H1 (cell line): ENCODE measurements at regions not wholly inside any gene's neighbourhood (a gene's known extent, or its start where the extent isn't known, plus 50 kb on each side); places are given as distances from the start of the nearest gene placed in this dataset.
"Not testable (repeated sequence)": the region's sequence is repeated elsewhere in the genome, so short reads cannot be mapped to it uniquely, and the experiment has no call there.

Source experiments
- CTCF ChIA-PET: fragments of 300-600 bp; sonication (Branson Sonifier 250); formaldehyde crosslinking; loops from one replicate; lab custom pipeline; 2021; ENCODE audit not compliant: partially characterized antibody; lab: Charles Lee
- POLR2A ChIA-PET: fragments of 300-600 bp; sonication (Branson Sonifier 250); formaldehyde crosslinking; loops from one replicate; lab custom pipeline; 2021; ENCODE audit warnings: inconsistent platforms; ENCODE audit not compliant: partially characterized antibody; lab: Charles Lee
- DNase-seq, 2 experiments: peaks; one replicate each; pipeline versions ENCODE4 v3.0.0 to v3.0.0-alpha.2; 2010 to 2022; ENCODE audit warnings: low spot score in 2 of 2, low read depth in 1 of 2, mixed read lengths in 1 of 2
- FAIRE-seq: peaks from 2 replicates; lab custom pipeline; 2011; peaks lifted over from hg19 to GRCh38; lab: Jason Lieb, UNC
- H2AFZ ChIP-seq: 2 replicates; pipeline ENCODE4 v1.8.1; 2012; ENCODE audit warnings: low read length, inconsistent platforms
- H2AK5ac ChIP-seq: 2 replicates; pipeline ENCODE4 v1.6.1; 2013; ENCODE audit warnings: low read depth, low read length
- H2BK120ac ChIP-seq: replicated peaks from 2 replicates; pipeline ENCODE3; 2013; ENCODE audit warnings: low read depth, low read length, inconsistent platforms
- H2BK12ac ChIP-seq: 2 replicates; pipeline ENCODE4 v1.6.1; 2013; ENCODE audit warnings: low read depth, low read length
- H2BK15ac ChIP-seq: 2 replicates; pipeline ENCODE4 v1.6.1; 2013; ENCODE audit warnings: low read length
- H2BK20ac ChIP-seq: 2 replicates; pipeline ENCODE4 v1.6.1; 2013; ENCODE audit warnings: low read length
- H2BK5ac ChIP-seq: 2 replicates; pipeline ENCODE4 v1.6.1; 2013; ENCODE audit warnings: low read depth, low read length
- H3K14ac ChIP-seq: 2 replicates; pipeline ENCODE4 v1.6.1; 2013; ENCODE audit warnings: inconsistent platforms; ENCODE audit not compliant: insufficient read length
- H3K18ac ChIP-seq: 2 replicates; pipeline ENCODE4 v1.6.1; 2013; ENCODE audit warnings: low read length; ENCODE audit errors: extremely low read depth
- H3K23ac ChIP-seq: 2 replicates; pipeline ENCODE4 v1.6.1; 2013; ENCODE audit warnings: inconsistent platforms; ENCODE audit not compliant: insufficient read length
- H3K23me2 ChIP-seq: 2 replicates; pipeline ENCODE4 v1.6.1; 2013; ENCODE audit warnings: low read depth, low read length
- H3K27ac ChIP-seq: 2 replicates; pipeline ENCODE4 v1.6.1; 2011; ENCODE audit warnings: low read depth, low read length, inconsistent platforms
- H3K27me3 ChIP-seq, 4 experiments: replicated peaks in 1 of 4; 1 replicate in 1 of 4; 2 replicates in 3 of 4; pipeline versions ENCODE4 v1.6.1 to v1.8.1; 2011 to 2013; ENCODE audit warnings: low read length in 3 of 4, mild to moderate bottlenecking in 3 of 4, inconsistent platforms in 2 of 4, mixed read lengths in 2 of 4, moderate library complexity in 1 of 4; ENCODE audit not compliant: control insufficient read depth in 3 of 4, insufficient read depth in 3 of 4; ENCODE audit errors: extremely low read depth in 1 of 4
- H3K36me3 ChIP-seq, 4 experiments: 2 replicates each; pipeline versions ENCODE4 v1.6.1 to v1.8.1; 2011 to 2013; ENCODE audit warnings: mild to moderate bottlenecking in 4 of 4, low read length in 3 of 4, moderate library complexity in 2 of 4, control low read depth in 1 of 4, inconsistent platforms in 1 of 4; ENCODE audit not compliant: insufficient read depth in 4 of 4, control insufficient read depth in 2 of 4
- H3K4ac ChIP-seq: replicated peaks from 2 replicates; pipeline ENCODE3; 2013; ENCODE audit warnings: low read length, low read depth, mixed read lengths, inconsistent platforms; ENCODE audit not compliant: insufficient read length
- H3K4me1 ChIP-seq, 4 experiments: replicated peaks in 1 of 4; 1 replicate in 1 of 4; 2 replicates in 3 of 4; pipeline versions ENCODE4 v1.6.1 to v1.8.1; 2011 to 2013; ENCODE audit warnings: low read length in 3 of 4, inconsistent platforms in 2 of 4, mixed read lengths in 1 of 4; ENCODE audit not compliant: insufficient read depth in 4 of 4, control insufficient read depth in 3 of 4
- H3K4me2 ChIP-seq, 2 experiments: 2 replicates each; pipeline versions ENCODE4 v1.6.1 to v1.8.1; 2011 to 2013; ENCODE audit warnings: low read depth in 2 of 2, low read length in 2 of 2, control low read depth in 1 of 2, inconsistent platforms in 1 of 2, mild to moderate bottlenecking in 1 of 2; ENCODE audit not compliant: insufficient read depth in 1 of 2
- H3K4me3 ChIP-seq, 4 experiments: fragments of 200-600, 300-600 bp in 1 of 4; sonication (generic), shearing (Covaris generic), sonication (Bioruptor Twin) in 1 of 4; 2 replicates each; pipeline versions ENCODE4 v1.5.1 to v1.8.1; 2011 to 2016; ENCODE audit warnings: low read length in 4 of 4, low read depth in 3 of 4, control low read depth in 2 of 4, inconsistent platforms in 2 of 4, mild to moderate bottlenecking in 2 of 4, mixed read lengths in 1 of 4, moderate library complexity in 1 of 4; ENCODE audit not compliant: insufficient read depth in 2 of 4; ENCODE audit errors: extremely low read depth in 1 of 4
- H3K56ac ChIP-seq: replicated peaks from 2 replicates; pipeline ENCODE3; 2013; ENCODE audit warnings: low read depth, mild to moderate bottlenecking, mixed read lengths, low read length, inconsistent platforms; ENCODE audit not compliant: insufficient read length
- H3K79me1 ChIP-seq: 2 replicates; pipeline ENCODE4 v1.6.1; 2013; ENCODE audit warnings: low read depth, low read length, control low read depth
- H3K79me2 ChIP-seq, 2 experiments: 2 replicates each; pipeline versions ENCODE4 v1.6.1 to v1.8.1; 2012 to 2013; ENCODE audit warnings: low read length in 2 of 2, mild to moderate bottlenecking in 2 of 2, inconsistent platforms in 1 of 2; ENCODE audit not compliant: insufficient read depth in 2 of 2, control insufficient read depth in 1 of 2
- H3K9ac ChIP-seq, 4 experiments: replicated peaks in 1 of 4; 1 replicate in 1 of 4; 2 replicates in 3 of 4; pipeline versions ENCODE4 v1.6.1 to v1.8.1; 2011 to 2013; ENCODE audit warnings: low read depth in 3 of 4, low read length in 3 of 4, control low read depth in 2 of 4, mild to moderate bottlenecking in 2 of 4, moderate library complexity in 2 of 4, inconsistent platforms in 1 of 4; ENCODE audit errors: extremely low read depth in 1 of 4
- H3K9me3 ChIP-seq, 2 experiments: 2 replicates each; pipeline versions ENCODE4 v1.6.1 to v1.8.1; 2012 to 2013; ENCODE audit warnings: mild to moderate bottlenecking in 2 of 2, moderate library complexity in 2 of 2, control low read depth in 1 of 2, inconsistent platforms in 1 of 2, low read depth in 1 of 2, low read length in 1 of 2, mixed read lengths in 1 of 2; ENCODE audit not compliant: insufficient read depth in 2 of 2
- H4K20me1 ChIP-seq, 2 experiments: replicated peaks in 1 of 2; 2 replicates each; pipeline versions ENCODE3 to v1.8.1; 2011 to 2013; ENCODE audit warnings: inconsistent platforms in 2 of 2, low read length in 2 of 2, mild to moderate bottlenecking in 1 of 2; ENCODE audit not compliant: insufficient read depth in 2 of 2, control insufficient read depth in 1 of 2
- H4K5ac ChIP-seq: 2 replicates; pipeline ENCODE4 v1.6.1; 2013; ENCODE audit warnings: low read length, low read depth, mixed read lengths, inconsistent platforms; ENCODE audit not compliant: insufficient read length
- H4K8ac ChIP-seq: 2 replicates; pipeline ENCODE4 v1.8.0; 2013; ENCODE audit warnings: mild to moderate bottlenecking, moderate library complexity, low read length, inconsistent platforms; ENCODE audit not compliant: insufficient read depth; ENCODE audit errors: extremely low read depth
- H4K91ac ChIP-seq: replicated peaks from 2 replicates; pipeline ENCODE3; 2013; ENCODE audit warnings: low read length, mixed read lengths, inconsistent platforms; ENCODE audit not compliant: insufficient read length
- WGBS, 2 experiments: shearing (Covaris generic) in 1 of 2; methylation state at CpG; one replicate each; pipeline versions ENCODE4 v1.1.6 to v1.1.7; 2013 to 2015; ENCODE audit warnings: low lambda C conversion rate in 2 of 2, mixed read lengths in 2 of 2, inconsistent platforms in 1 of 2, low coverage in 1 of 2, missing lambda C conversion rate in 1 of 2; ENCODE audit not compliant: insufficient replicate concordance in 2 of 2, insufficient coverage in 1 of 2, insufficient read length in 1 of 2; ENCODE audit errors: extremely low coverage in 1 of 2, missing lambda C conversion rate in 1 of 2; 5-methylcytosine and 5-hydroxymethylcytosine counted together

DNA sequence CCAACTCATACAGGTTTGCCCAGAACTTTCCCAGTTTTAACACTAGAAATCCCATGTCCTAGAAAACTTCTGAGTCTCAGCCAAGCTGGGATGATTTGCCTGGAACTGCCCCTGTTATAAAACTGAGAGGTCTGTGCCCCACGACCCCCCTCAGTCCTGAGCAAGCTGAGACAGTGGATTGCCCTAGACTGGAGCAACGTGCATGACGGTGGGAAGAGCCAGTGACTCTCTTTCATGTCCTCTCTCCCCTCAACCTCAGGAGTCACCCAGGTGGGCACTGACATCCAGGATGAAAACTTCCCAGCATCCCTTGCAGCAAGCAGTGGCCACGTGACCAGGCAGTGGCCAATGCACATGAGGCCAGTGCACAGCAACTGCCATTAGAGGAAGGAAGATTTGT lies 329.7 kb downstream of the PREX1 start:
- CTCF ChIA-PET, H2BK20ac ChIP-seq, H2BK120ac ChIP-seq, H3K27me3 ChIP-seq, FAIRE-seq, H3K36me3 ChIP-seq, H3K4ac ChIP-seq, H3K79me2 ChIP-seq, H2AFZ ChIP-seq, H3K23me2 ChIP-seq, H4K5ac ChIP-seq, H4K8ac ChIP-seq, H2BK15ac ChIP-seq, H2AK5ac ChIP-seq, H3K56ac ChIP-seq, H3K4me2 ChIP-seq, H2BK5ac ChIP-seq, H3K79me1 ChIP-seq, H3K9me3 ChIP-seq, H2BK12ac ChIP-seq, H3K18ac ChIP-seq, H4K91ac ChIP-seq, H3K14ac ChIP-seq, H3K27ac ChIP-seq, H3K4me3 ChIP-seq, H3K9ac ChIP-seq, H3K4me1 ChIP-seq, H3K23ac ChIP-seq, DNase-seq, POLR2A ChIA-PET, H4K20me1 ChIP-seq: not testable (repeated sequence)
- WGBS, 2 experiments: 94% methylated on average over 4 of the region's 4 CpGs; no CpG with 5 or more reads in 1 of the 2 experiments
